ENCODE measurements at regions not wholly inside any gene's neighbourhood (a gene's known extent, or its start where the extent isn't known, plus 50 kb on each side); places are given as distances from the start of the nearest gene placed in this dataset.

- in situ Hi-C loops (cut with HindIII; ENCODE audit: extremely low pct_ligation_motif_present, low pct_unique_long_range_greater_than_20kb), result no loop called here
- H3K9me3 ChIP-seq (ENCODE audit: low read length), result peaks cover 6% of the 10 kb centered on the region
- H3K27me3 ChIP-seq (ENCODE audit: control insufficient read depth in 1 of 2, insufficient read depth in 2 of 2, low read length in 2 of 2), result no peaks in the 10 kb centered on the region
- FAIRE-seq (no peak), ATAC-seq (no peak), DNase-seq (ENCODE audit: low spot score) (no peak)
- peaks cover 0 to 8% of the 10 kb centered on the region in 2 experiments; a peak in 1 of 5 replicates for H3K36me3 ChIP-seq (replicated peaks in 1 of 2; ENCODE audit: control insufficient read depth in 1 of 2, insufficient read depth in 2 of 2, low read length in 2 of 2)
- no peaks in the 10 kb centered on the region for H3K4me1 ChIP-seq (ENCODE audit: insufficient read depth, low read length)
- ChIA-PET CTCF (ENCODE audit: low intra/inter-chr PET ratio, low total read pairs) (no interaction called here), POLR2A (no interaction called here)
- no peak overlapping the region for H3K4me2 ChIP-seq (ENCODE audit: low read depth, low read length)
- H3K79me2 ChIP-seq (ENCODE audit: insufficient read depth, low read length), result no peaks in the 10 kb centered on the region
- no TSS peak for BruUV-seq (replicated peaks)
- peaks cover 8% of the 10 kb centered on the region; the same call in 1 of the 2 replicates for H4K20me1 ChIP-seq (ENCODE audit: insufficient read depth, low read length)
- H3K4me3 ChIP-seq (replicated peaks in 1 of 3; ENCODE audit: insufficient read depth in 1 of 3, low read depth in 2 of 3, low read length in 3 of 3), result no peak overlapping the region
- H2AFZ ChIP-seq (ENCODE audit: low read length), result no peak overlapping the region
- TF ChIP-seq FOXP1 (IDR thresholded peaks at IDR 0.05), result no peak
- no peak for TF ChIP-seq FOXP1 (CRISPR knock-in tag; IDR thresholded peaks at IDR 0.05)
- no peak for TF ChIP-seq MEF2D (CRISPR knock-in tag; IDR thresholded peaks at IDR 0.05)
- no peak for TF ChIP-seq ASH2L (IDR thresholded peaks at IDR 0.05; ENCODE audit: insufficient read length, low read depth, low read length)
- TF ChIP-seq HNRNPUL1 (IDR thresholded peaks at IDR 0.05; ENCODE audit: low read depth, low read length), result no peak
- TF ChIP-seq ARID5B (CRISPR knock-in tag; IDR thresholded peaks at IDR 0.05), result no peak
- no peak for TF ChIP-seq DDIT3 (CRISPR knock-in tag; IDR thresholded peaks at IDR 0.05)
- intact Hi-C loops (cut with micrococcal nuclease; ENCODE audit: unreplicated experiment), result no loop called here
- WGBS (ENCODE audit: low lambda C conversion rate), result 90% methylated on average over 8 of the region's 11 CpGs
- H3K27ac ChIP-seq (ENCODE audit: extremely low read length, insufficient read depth, low read length), result no peak overlapping the region
- no peak overlapping the region for H3K9ac ChIP-seq (ENCODE audit: insufficient read depth, low read depth, low read length)
These were observed 347.1 kb downstream of the CTTN start for GRCh38 chr11:70745451-70745850.
